Uterus (tissue), 3 donors: ENCODE measurements at regions not wholly inside any gene's neighbourhood (a gene's known extent, or its start where the extent isn't known, plus 50 kb on each side); places are given as distances from the start of the nearest gene placed in this dataset.
"Not testable (repeated sequence)": the region's sequence is repeated elsewhere in the genome, so short reads cannot be mapped to it uniquely, and the experiment has no call there.

Experiments
- DNase-seq, 2 donors: peaks; one replicate each; pipeline ENCODE4 v3.0.0-alpha.2; 2019 to 2020
- H3K27ac ChIP-seq, 2 donors: fragments of 200-600 bp; sonication (generic); 1 replicate in 1 of 2; 2 replicates in 1 of 2; pipeline ENCODE4 v1.5.1; 2016 to 2018
- H3K27me3 ChIP-seq, 2 donors: fragments of 200-600 bp; sonication (generic); one replicate each; pipeline ENCODE4 v1.5.1; 2018 to 2019; ENCODE audit warnings: control low read depth in 1 of 2
- H3K36me3 ChIP-seq, 2 donors: fragments of 200-600 bp; sonication (generic); one replicate each; pipeline ENCODE4 v1.5.1; 2019; ENCODE audit warnings: control low read depth in 1 of 2
- H3K4me1 ChIP-seq, 2 donors: fragments of 200-600 bp; sonication (generic); one replicate each; pipeline ENCODE4 v1.5.1; 2018 to 2019; ENCODE audit warnings: control low read depth in 1 of 2
- H3K4me3 ChIP-seq, 2 donors: fragments of 200-600 bp; sonication (generic); 1 replicate in 1 of 2; 2 replicates in 1 of 2; pipeline ENCODE4 v1.5.1; 2018 to 2019; ENCODE audit warnings: mild to moderate bottlenecking in 1 of 2
- H3K9me3 ChIP-seq, 2 donors: fragments of 200-600 bp; sonication (generic); one replicate each; pipeline ENCODE4 v1.5.1; 2019; ENCODE audit warnings: control low read depth in 1 of 2
- CTCF ChIP-seq, 4 experiments: fragments of 200-600 bp in 2 of 4; fragments of 450-650 bp in 2 of 4; sonication (generic) in 2 of 4; IDR thresholded peaks; one replicate each; pipeline ENCODE4 v1.5.1; 2016 to 2019; ENCODE audit warnings: antibody characterized with exemption in 4 of 4, mild to moderate bottlenecking in 2 of 4, moderate library complexity in 1 of 4
- POLR2A ChIP-seq, 2 donors: fragments of 450-650 bp; IDR thresholded peaks; one replicate each; pipeline ENCODE4 v1.6.1; 2016; ENCODE audit warnings: antibody characterized with exemption in 2 of 2, mild to moderate bottlenecking in 1 of 2, moderate library complexity in 1 of 2
- intact Hi-C: fragments of 100-400 bp; cut with DNase I; formaldehyde crosslinking; loops from one replicate; pipeline ENCODE4 v1.15.1; 2023; ENCODE audit warnings: low total_unique reads
- donor health status: DM: yes; HTN: yes; CAD: no.

GRCh38 chr3:75429561-75430220 is 234.4 kb upstream of the FRG2C start:
- TF ChIP-seq CTCF (IDR thresholded peaks at IDR 0.05) = peak; percentile 55 to 76 (median 74)
- H3K36me3 ChIP-seq, intact Hi-C loops: not testable (repeated sequence)

GRCh38 chr3:75430406-75430805 is 233.7 kb upstream of the FRG2C start:
- intact Hi-C loops, H3K27ac ChIP-seq, H3K36me3 ChIP-seq, DNase-seq, H3K9me3 ChIP-seq, H3K4me3 ChIP-seq, H3K27me3 ChIP-seq, H3K4me1 ChIP-seq: not testable (repeated sequence)

More at GRCh38 chr3:75429561-75430220, 234.4 kb upstream of the FRG2C start:
- H3K4me3 ChIP-seq, H3K9me3 ChIP-seq, H3K27ac ChIP-seq, H3K27me3 ChIP-seq, H3K4me1 ChIP-seq: not testable (repeated sequence)
- DNase-seq = peak; percentile 66 to 67

GRCh38 chr3:75431120-75431519 is 233.0 kb upstream of the FRG2C start:
- H3K4me1 ChIP-seq, H3K9me3 ChIP-seq, H3K27me3 ChIP-seq, DNase-seq, H3K36me3 ChIP-seq, intact Hi-C loops, H3K27ac ChIP-seq, H3K4me3 ChIP-seq: not testable (repeated sequence)

GRCh38 chr3:75432466-75432865 is 231.7 kb upstream of the FRG2C start:
- H3K4me1 ChIP-seq, H3K9me3 ChIP-seq, H3K27me3 ChIP-seq, H3K27ac ChIP-seq, DNase-seq, H3K36me3 ChIP-seq, H3K4me3 ChIP-seq, intact Hi-C loops: not testable (repeated sequence)

GRCh38 chr3:75432885-75433284 is 231.2 kb upstream of the FRG2C start:
- H3K36me3 ChIP-seq, H3K9me3 ChIP-seq, H3K27me3 ChIP-seq, H3K4me1 ChIP-seq, H3K4me3 ChIP-seq, intact Hi-C loops: not testable (repeated sequence)
- peak overlapping the region in 1 of 2 donors; percentile 97 for H3K27ac ChIP-seq
- DNase-seq = peak; percentile 61 to 71

GRCh38 chr3:75433295-75433694 is 230.8 kb upstream of the FRG2C start:
- not testable (repeated sequence) for H3K9me3 ChIP-seq, H3K36me3 ChIP-seq
- H3K27ac ChIP-seq = peak overlapping the region in 1 of 2 donors; percentile 97

GRCh38 chr3:75434276-75434912 is 229.7 kb upstream of the FRG2C start:
- H3K27me3 ChIP-seq, H3K4me1 ChIP-seq, H3K9me3 ChIP-seq, intact Hi-C loops, H3K36me3 ChIP-seq: not testable (repeated sequence)
- peak overlapping the region; percentile 72 to 97 for H3K27ac ChIP-seq
- peak in 1 of 2 donors; percentile 20 for DNase-seq
- H3K4me3 ChIP-seq = peak overlapping the region; percentile 81 to 83

More at GRCh38 chr3:75433295-75433694, 230.8 kb upstream of the FRG2C start:
- H3K4me3 ChIP-seq, DNase-seq, H3K27me3 ChIP-seq, intact Hi-C loops, H3K4me1 ChIP-seq: not testable (repeated sequence)

- DNase-seq = peak; percentile 99
- Histone ChIP-seq H3K27ac (peak overlapping the region; percentile 90 to 97), H3K4me3 (peak overlapping the region; percentile 81 to 83)
- H3K36me3 ChIP-seq, H3K27me3 ChIP-seq, H3K4me1 ChIP-seq, H3K9me3 ChIP-seq, intact Hi-C loops: not testable (repeated sequence)
- TF ChIP-seq POLR2A (IDR thresholded peaks at IDR 0.05) = peak; percentile 32 to 45
These were observed 229.0 kb upstream of the FRG2C start for GRCh38 chr3:75434913-75435793.
